CD4-positive, alpha-beta T cell treated with Interleukin-4 for 4 hours (primary cell): ENCODE measurements at regions not wholly inside any gene's neighbourhood (a gene's known extent, or its start where the extent isn't known, plus 50 kb on each side); places are given as distances from the start of the nearest gene placed in this dataset.

Experiments used
- DNase-seq: peaks from one replicate; pipeline ENCODE4 v3.0.0-alpha.2; 2020

GRCh38 chr5:112024769-112025168, 267.8 kb upstream of the NREP start:
- no peak for DNase-seq

GRCh38 chr5:112024221-112024620, 267.2 kb upstream of the NREP start:
- no peak for DNase-seq

- no peak for DNase-seq
These were observed 266.8 kb upstream of the NREP start for GRCh38 chr5:112023766-112024165.

GRCh38 chr5:112018846-112019245, 261.9 kb upstream of the NREP start:
- no peak for DNase-seq

- no peak for DNase-seq
These were observed 260.0 kb upstream of the NREP start for GRCh38 chr5:112016980-112017379.

- no peak for DNase-seq
These were observed 257.9 kb upstream of the NREP start for GRCh38 chr5:112014783-112015395.

- no peak for DNase-seq
These were observed 256.7 kb upstream of the NREP start for GRCh38 chr5:112013660-112014059.

- DNase-seq: no peak
These were observed 255.1 kb upstream of the NREP start for GRCh38 chr5:112012104-112012503.

- DNase-seq: no peak
These were observed 253.5 kb upstream of the NREP start for GRCh38 chr5:112010475-112010874.

- no peak for DNase-seq
These were observed 249.7 kb upstream of the NREP start for GRCh38 chr5:112006721-112007120.

GRCh38 chr5:112005623-112005930, 248.6 kb upstream of the NREP start:
- no peak for DNase-seq

- DNase-seq: no peak
These were observed 248.1 kb upstream of the NREP start for GRCh38 chr5:112004867-112005622.

- no peak for DNase-seq
These were observed 245.4 kb upstream of the NREP start for GRCh38 chr5:112002376-112002775.

GRCh38 chr5:111999286-111999685, 242.3 kb upstream of the NREP start:
- no peak for DNase-seq

GRCh38 chr5:111998871-111999270, 241.9 kb upstream of the NREP start:
- DNase-seq: no peak

- DNase-seq: no peak
These were observed 240.7 kb upstream of the NREP start for GRCh38 chr5:111997711-111998110.

- no peak for DNase-seq
These were observed 240.3 kb upstream of the NREP start for GRCh38 chr5:111997308-111997707.

GRCh38 chr5:111996574-111996973, 239.6 kb upstream of the NREP start:
- DNase-seq: no peak

GRCh38 chr5:111995701-111996100, 238.7 kb upstream of the NREP start:
- DNase-seq: no peak

GRCh38 chr5:111993242-111993641, 236.2 kb upstream of the NREP start:
- no peak for DNase-seq

GRCh38 chr5:111984044-111984443, 227.1 kb upstream of the NREP start:
- DNase-seq: no peak

- DNase-seq: no peak
These were observed 226.5 kb upstream of the NREP start for GRCh38 chr5:111983459-111983858.

GRCh38 chr5:111977436-111977829, 220.4 kb upstream of the NREP start:
- no peak for DNase-seq

GRCh38 chr5:111976705-111977435, 219.9 kb upstream of the NREP start:
- DNase-seq: no peak
